RWPE2 (cell line): ENCODE measurements at regions not wholly inside any gene's neighbourhood (a gene's known extent, or its start where the extent isn't known, plus 50 kb on each side); places are given as distances from the start of the nearest gene placed in this dataset.

ENCODE experiments used
- ATAC-seq: fragments of 200-7000 bp; cut with Tn5 transposase; 3 replicates; pipeline ENCODE4 v1.9.1; 2021; ENCODE audit warnings: low read depth
- DNase-seq: peaks from one replicate; pipeline ENCODE4 v3.0.0-alpha.2; 2020; ENCODE audit warnings: low spot score
- H3K27ac ChIP-seq: fragments of 450-650 bp; 2 replicates; pipeline ENCODE4 v1.5.1; 2017; ENCODE audit warnings: mild to moderate bottlenecking; ENCODE audit not compliant: poor library complexity, severe bottlenecking
- H3K27me3 ChIP-seq: fragments of 250-450 bp; sonication (Bioruptor Pico); 2 replicates; pipeline ENCODE4 v1.5.1; 2021; ENCODE audit warnings: mild to moderate bottlenecking, moderate library complexity; ENCODE audit not compliant: insufficient read depth, poor library complexity, severe bottlenecking
- H3K36me3 ChIP-seq: fragments of 250-450 bp; sonication (Bioruptor Pico); 2 replicates; pipeline ENCODE4 v1.5.1; 2020; ENCODE audit warnings: low read depth, mild to moderate bottlenecking, moderate library complexity
- H3K4me1 ChIP-seq: fragments of 250-450 bp; sonication (Bioruptor Pico); 2 replicates; pipeline ENCODE4 v1.5.1; 2021; ENCODE audit warnings: mild to moderate bottlenecking, moderate library complexity; ENCODE audit not compliant: insufficient read depth, poor library complexity, severe bottlenecking
- H3K4me3 ChIP-seq: fragments of 250-450 bp; sonication (Bioruptor Pico); 2 replicates; pipeline ENCODE4 v1.5.1; 2021; ENCODE audit warnings: mild to moderate bottlenecking, moderate library complexity; ENCODE audit not compliant: severe bottlenecking
- H3K9me3 ChIP-seq: fragments of 250-450 bp; sonication (Bioruptor Pico); 2 replicates; pipeline ENCODE4 v1.5.1; 2021; ENCODE audit warnings: mild to moderate bottlenecking, moderate library complexity; ENCODE audit not compliant: severe bottlenecking
- CTCF ChIP-seq: fragments of 450-650 bp; IDR thresholded peaks from one replicate; pipeline ENCODE4 v1.5.1; 2017; ENCODE audit warnings: mild to moderate bottlenecking, moderate library complexity; ENCODE audit not compliant: poor library complexity, severe bottlenecking

- no peak overlapping the region for H3K4me3 ChIP-seq
- H3K27ac ChIP-seq: no peak overlapping the region
- DNase-seq: no peak
- no peaks in the 10 kb centered on the region for H3K27me3 ChIP-seq
- no peak for ATAC-seq
- H3K9me3 ChIP-seq: no peaks in the 10 kb centered on the region
- no peak for TF ChIP-seq CTCF
- no peaks in the 10 kb centered on the region for H3K36me3 ChIP-seq
- H3K4me1 ChIP-seq: no peaks in the 10 kb centered on the region
Measured at GRCh38 chr3:96361241-96361640, 453.2 kb upstream of the EPHA6 start.

- ATAC-seq (peak; percentile 42; the same call in 1 of the 3 replicates), DNase-seq (no peak)
- TF ChIP-seq CTCF: no peak
- Histone ChIP-seq H3K36me3 (no peaks in the 10 kb centered on the region), H3K4me3 (no peak overlapping the region), H3K4me1 (no peaks in the 10 kb centered on the region), H3K27me3 (no peaks in the 10 kb centered on the region), H3K9me3 (no peaks in the 10 kb centered on the region), H3K27ac (no peak overlapping the region)
Measured at GRCh38 chr3:96370637-96371036, 443.8 kb upstream of the EPHA6 start.

GRCh38 chr3:96410006-96410730 is 404.2 kb upstream of the EPHA6 start:
- Histone ChIP-seq H3K4me1 (no peaks in the 10 kb centered on the region), H3K4me3 (no peak overlapping the region), H3K9me3 (no peaks in the 10 kb centered on the region), H3K27ac (no peak overlapping the region), H3K27me3 (no peaks in the 10 kb centered on the region), H3K36me3 (no peaks in the 10 kb centered on the region)
- ATAC-seq (no peak), DNase-seq (no peak)
- no peak for TF ChIP-seq CTCF

- TF ChIP-seq CTCF: no peak
- H3K9me3 ChIP-seq: no peaks in the 10 kb centered on the region
- H3K36me3 ChIP-seq: no peaks in the 10 kb centered on the region
- ATAC-seq (no peak), DNase-seq (no peak)
- no peaks in the 10 kb centered on the region for H3K4me1 ChIP-seq
- no peak overlapping the region for H3K4me3 ChIP-seq
- no peaks in the 10 kb centered on the region for H3K27me3 ChIP-seq
- H3K27ac ChIP-seq: no peak overlapping the region
Measured at GRCh38 chr3:96416549-96417255, 397.7 kb upstream of the EPHA6 start.

GRCh38 chr3:96428097-96428496 is 386.3 kb upstream of the EPHA6 start:
- DNase-seq: no peak
- no peak for TF ChIP-seq CTCF
- no peak overlapping the region for H3K4me3 ChIP-seq
- H3K9me3 ChIP-seq: no peaks in the 10 kb centered on the region
- no peaks in the 10 kb centered on the region for H3K4me1 ChIP-seq
- no peaks in the 10 kb centered on the region for H3K36me3 ChIP-seq
- no peaks in the 10 kb centered on the region for H3K27me3 ChIP-seq
- no peak for ATAC-seq
- H3K27ac ChIP-seq: no peak overlapping the region
